ENCODE measurements at regions not wholly inside any gene's neighbourhood (a gene's known extent, or its start where the extent isn't known, plus 50 kb on each side); places are given as distances from the start of the nearest gene placed in this dataset.
A peak's percentile ranks its signal among the peaks of the same experiment; 100 is the strongest.

DNA sequence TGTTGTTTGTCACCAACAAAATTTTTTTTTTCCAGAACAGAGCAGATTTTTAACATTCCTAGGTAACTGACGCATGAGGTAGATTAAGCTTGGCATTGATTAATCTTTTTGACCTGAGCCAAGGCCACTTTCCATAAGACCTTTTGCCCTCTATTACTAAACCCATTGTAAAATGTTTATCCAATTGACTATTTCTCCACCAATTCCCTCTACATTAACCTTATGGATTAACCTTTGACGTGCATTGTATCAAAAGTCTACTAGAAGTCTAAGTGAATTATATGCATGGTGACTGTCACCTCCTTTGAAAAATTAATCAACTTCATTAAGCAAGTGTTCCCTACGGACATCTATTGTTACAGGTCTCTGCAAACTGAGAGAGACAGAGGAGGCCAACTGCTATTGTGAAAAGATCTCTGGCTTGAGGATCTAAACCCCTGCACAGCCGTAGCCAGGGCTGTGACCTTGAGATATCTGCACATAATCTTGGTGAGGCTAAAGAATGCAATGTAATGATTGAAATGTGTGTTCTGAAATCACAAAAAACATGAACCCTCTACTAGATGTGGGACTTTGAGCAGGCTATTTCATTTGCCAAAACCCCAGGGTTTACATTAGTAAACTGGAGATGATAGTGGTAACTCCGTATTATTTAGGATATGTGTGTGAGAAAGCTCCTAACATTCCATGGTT is 632.2 kb downstream of the TLR4 start:
- H3K9me3 ChIP-seq: 0 out of 3 replicates have a peak, but pooled peaks cover 3% of the 10 kb centered on the region
- H3K4me1 ChIP-seq: peaks cover 42% of the 10 kb centered on the region
- peak in 1 of 2 experiments; percentile 20 for DNase-seq (ENCODE audit: low read depth in 1 of 2, low spot score in 1 of 2)
- ChIA-PET POLR2A (no interaction called here), CTCF (no interaction called here)
- H3K27ac ChIP-seq: peak overlapping the region; percentile 51 to 76
- no peak for TF ChIP-seq RNF2 (IDR thresholded peaks at IDR 0.05; ENCODE audit: borderline replicate concordance, low read depth)
- 0 out of 2 replicates have a peak, but pooled peaks have one; percentile 32 for TF ChIP-seq ESRRA (IDR thresholded peaks at IDR 0.05; ENCODE audit: borderline replicate concordance, low read length)
- TF ChIP-seq EP300 (IDR thresholded peaks at IDR 0.05): peak; percentile 31 to 70; a peak in 2 of 5 replicates
- TF ChIP-seq HOXB5 (CRISPR knock-in tag; IDR thresholded peaks at IDR 0.05): peak; percentile 70; the same call in 1 of the 2 replicates
- TF ChIP-seq ZNF302 (CRISPR knock-in tag; IDR thresholded peaks at IDR 0.05): no peak
- peak; percentile 77; the same call in 1 of the 2 replicates for TF ChIP-seq GATA3 (IDR thresholded peaks at IDR 0.05; ENCODE audit: borderline replicate concordance)
- peak in 1 of 2 experiments; percentile 56; a peak in 2 of 4 replicates for TF ChIP-seq CEBPB (IDR thresholded peaks at IDR 0.05)
- peak overlapping the region; percentile 52 for H3K4me2 ChIP-seq
- no peak overlapping the region for H3K4me3 ChIP-seq
- FAIRE-seq: no peak
- peak in 1 of 2 experiments; percentile 64; a peak in 3 of 6 replicates for ATAC-seq
- 33% methylated on average over 5 of the region's 5 CpGs for WGBS (ENCODE audit: missing lambda C conversion rate)

DNA sequence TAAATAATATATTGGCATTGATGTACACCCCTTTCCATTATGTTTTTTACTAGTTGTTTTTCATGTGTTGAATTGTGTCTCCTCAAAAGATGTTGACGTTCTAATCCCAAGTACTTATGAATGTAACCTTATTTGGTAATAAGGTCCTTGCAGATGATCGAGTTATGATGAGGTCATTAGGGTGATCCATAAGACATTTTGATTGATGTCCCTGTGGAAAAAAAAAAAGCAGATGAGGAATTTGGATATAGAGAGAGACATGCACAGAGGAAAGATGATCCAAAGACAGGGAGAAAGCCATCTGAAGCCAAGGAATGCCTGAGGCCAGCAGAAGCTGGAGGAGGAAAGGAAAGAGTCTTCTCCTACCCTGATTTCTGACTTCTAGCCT is 632.7 kb downstream of the TLR4 start:
- TF ChIP-seq ELK1 (IDR thresholded peaks at IDR 0.05; ENCODE audit: low read depth, low read length): no peak
- TF ChIP-seq HOXB5 (CRISPR knock-in tag; IDR thresholded peaks at IDR 0.05): peak; percentile 75; the same call in 1 of the 2 replicates
- CTCF ChIA-PET: no interaction called here
- DNase-seq (ENCODE audit: low read depth in 1 of 2, low spot score in 1 of 2) (peak in 1 of 2 experiments; percentile 44), FAIRE-seq (no peak), ATAC-seq (peak in 1 of 2 experiments; percentile 58; a peak in 3 of 6 replicates)
- no peak overlapping the region for H3K4me3 ChIP-seq
- peak overlapping the region; percentile 51 to 76 for H3K27ac ChIP-seq
- peak overlapping the region; percentile 52 for H3K4me2 ChIP-seq
- peaks cover 39% of the 10 kb centered on the region for H3K4me1 ChIP-seq
- WGBS (ENCODE audit: missing lambda C conversion rate): 37% methylated on average over 2 of the region's 2 CpGs
- H3K9me3 ChIP-seq: 0 out of 3 replicates have a peak, but pooled peaks cover 3% of the 10 kb centered on the region
- POLR2A ChIA-PET: no interaction called here

- DNase-seq (ENCODE audit: low read depth in 1 of 2, low spot score in 1 of 2): no peak
- CTCF ChIA-PET: no interaction called here
- POLR2A ChIA-PET: no interaction called here
- Histone ChIP-seq H3K9me3 (no peaks in the 10 kb centered on the region), H3K4me1 (no peaks in the 10 kb centered on the region), H3K4me3 (no peak overlapping the region), H3K4me2 (no peak overlapping the region), H3K27ac (no peak overlapping the region)
- TF ChIP-seq ZSCAN20 (CRISPR knock-in tag; IDR thresholded peaks at IDR 0.05): no peak
- no peak for TF ChIP-seq RFX5 (IDR thresholded peaks at IDR 0.05)
- TF ChIP-seq HOXB13 (CRISPR knock-in tag; IDR thresholded peaks at IDR 0.05; ENCODE audit: low read depth): no peak
- 47% methylated on average over 4 of the region's 4 CpGs for WGBS (ENCODE audit: missing lambda C conversion rate)
- no peak for ATAC-seq
- FAIRE-seq: no peak
These were observed 655.8 kb downstream of the TLR4 start for GRCh38 chr9:118360036-118360435.

DNA sequence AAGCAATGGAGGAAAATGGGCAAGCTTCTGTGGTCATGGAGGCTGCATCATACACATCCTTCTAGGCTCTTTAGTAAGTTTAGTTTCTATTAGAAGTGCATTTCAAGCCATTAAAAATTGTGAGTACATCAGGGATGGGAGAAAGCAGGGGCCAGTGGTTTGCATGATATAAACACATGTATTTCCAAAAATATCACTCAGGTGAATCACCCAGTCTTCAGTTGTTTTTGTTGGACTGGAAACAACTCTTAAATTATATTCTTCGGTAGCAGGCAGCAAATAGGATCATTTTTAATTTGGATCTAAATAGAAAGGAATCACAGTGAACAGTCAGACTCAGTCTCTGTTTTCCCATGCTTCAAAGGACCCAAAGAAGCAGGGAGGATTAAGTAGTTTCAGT is 657.9 kb downstream of the TLR4 start:
- Histone ChIP-seq H3K9me3 (no peaks in the 10 kb centered on the region), H3K4me3 (no peak overlapping the region), H3K4me2 (no peak overlapping the region), H3K27ac (no peak overlapping the region), H3K4me1 (no peaks in the 10 kb centered on the region)
- no peak for FAIRE-seq
- DNase-seq (ENCODE audit: low read depth in 1 of 2, low spot score in 1 of 2): no peak
- WGBS (ENCODE audit: missing lambda C conversion rate): 17% methylated on average over 1 of the region's 1 CpG
- ATAC-seq: no peak
- ChIA-PET POLR2A (no interaction called here), CTCF (interaction anchor here (0.6 kb wide), 1 partner anchor 18 kb away, joined by 3 read pairs; no protein-coding TSS in a partner anchor)
- no peak for TF ChIP-seq HDAC2 (IDR thresholded peaks at IDR 0.05)
- TF ChIP-seq ZC3H11A (IDR thresholded peaks at IDR 0.05): no peak
- TF ChIP-seq EP300 (IDR thresholded peaks at IDR 0.05): no peak
- TF ChIP-seq PHF8 (IDR thresholded peaks at IDR 0.05; ENCODE audit: borderline replicate concordance, low read depth): no peak
- no peak for TF ChIP-seq ATOH8 (CRISPR knock-in tag; IDR thresholded peaks at IDR 0.05; ENCODE audit: low read depth)

All from A549 (cell line).